Trophoblast cell (in vitro differentiated cells and primary cell): ENCODE measurements at regions not wholly inside any gene's neighbourhood (a gene's known extent, or its start where the extent isn't known, plus 50 kb on each side); places are given as distances from the start of the nearest gene placed in this dataset.
"Not testable (repeated sequence)": the region's sequence is repeated elsewhere in the genome, so short reads cannot be mapped to it uniquely, and the experiment has no call there.

Experiments used
- DNase-seq, 2 donors: peaks; one replicate each; pipeline ENCODE4 v3.0.0-alpha.2; 2016
- H2AFZ ChIP-seq: 2 replicates; pipeline ENCODE4 v1.6.1; 2013; ENCODE audit warnings: low read length, moderate library complexity, mild to moderate bottlenecking; ENCODE audit not compliant: insufficient read depth, poor library complexity
- H2AK5ac ChIP-seq: 2 replicates; pipeline ENCODE4 v1.6.1; 2013; ENCODE audit warnings: mild to moderate bottlenecking, low read length
- H2BK120ac ChIP-seq: 2 replicates; pipeline ENCODE4 v1.6.1; 2013; ENCODE audit warnings: low read length, mild to moderate bottlenecking, moderate library complexity; ENCODE audit not compliant: insufficient read depth, poor library complexity
- H2BK12ac ChIP-seq: 2 replicates; pipeline ENCODE4 v1.6.1; 2013; ENCODE audit warnings: mild to moderate bottlenecking, low read length, moderate library complexity
- H2BK5ac ChIP-seq: 2 replicates; pipeline ENCODE4 v1.6.1; 2013; ENCODE audit warnings: low read length, low read depth, moderate library complexity, mild to moderate bottlenecking; ENCODE audit not compliant: poor library complexity
- H3K14ac ChIP-seq: 2 replicates; pipeline ENCODE4 v1.6.1; 2013; ENCODE audit warnings: mild to moderate bottlenecking, low read length
- H3K18ac ChIP-seq: 2 replicates; pipeline ENCODE4 v1.6.1; 2013; ENCODE audit warnings: mild to moderate bottlenecking, low read length
- H3K23ac ChIP-seq: 2 replicates; pipeline ENCODE4 v1.6.1; 2013; ENCODE audit warnings: low read length
- H3K27ac ChIP-seq: 2 replicates; pipeline ENCODE4 v1.5.1; 2013; ENCODE audit warnings: low read depth, mild to moderate bottlenecking, inconsistent platforms, low read length, moderate library complexity
- H3K27me3 ChIP-seq: 2 replicates; pipeline ENCODE4 v1.6.1; 2013; ENCODE audit warnings: inconsistent platforms, mild to moderate bottlenecking, low read length, moderate library complexity; ENCODE audit not compliant: insufficient read depth
- H3K36me3 ChIP-seq, 2 experiments: 1 replicate in 1 of 2; 2 replicates in 1 of 2; pipeline ENCODE4 v1.6.1; 2013; ENCODE audit warnings: low read length in 2 of 2, mild to moderate bottlenecking in 2 of 2, moderate library complexity in 1 of 2; ENCODE audit not compliant: insufficient read depth in 2 of 2, control insufficient read depth in 1 of 2
- H3K4ac ChIP-seq: 2 replicates; pipeline ENCODE4 v1.6.1; 2013; ENCODE audit warnings: low read depth, mild to moderate bottlenecking, low read length, moderate library complexity
- H3K4me1 ChIP-seq, 2 experiments: 1 replicate in 1 of 2; 2 replicates in 1 of 2; pipeline ENCODE4 v1.6.1; 2013; ENCODE audit warnings: low read length in 2 of 2, mild to moderate bottlenecking in 2 of 2, moderate library complexity in 1 of 2; ENCODE audit not compliant: insufficient read depth in 2 of 2, control insufficient read depth in 1 of 2
- H3K4me2 ChIP-seq: 2 replicates; pipeline ENCODE4 v1.6.1; 2013; ENCODE audit warnings: inconsistent platforms, mild to moderate bottlenecking, low read length, moderate library complexity
- H3K4me3 ChIP-seq: 2 replicates; pipeline ENCODE4 v1.5.1; 2013; ENCODE audit warnings: mild to moderate bottlenecking, low read depth, low read length, inconsistent platforms
- H3K79me1 ChIP-seq: one replicate; pipeline ENCODE4 v1.6.1; 2013; ENCODE audit warnings: low read length
- H3K79me2 ChIP-seq: 2 replicates; pipeline ENCODE4 v1.6.1; 2013; ENCODE audit warnings: low read length, mild to moderate bottlenecking; ENCODE audit not compliant: control insufficient read depth, insufficient read depth, poor library complexity
- H3K9ac ChIP-seq: 2 replicates; pipeline ENCODE4 v1.6.1; 2013; ENCODE audit warnings: mild to moderate bottlenecking, low read length
- H3K9me3 ChIP-seq: 2 replicates; pipeline ENCODE4 v1.6.1; 2013; ENCODE audit warnings: low read depth, mild to moderate bottlenecking, control low read depth, inconsistent platforms, low read length; ENCODE audit not compliant: insufficient read depth
- H4K12ac ChIP-seq: 2 replicates; pipeline ENCODE4 v1.6.1; 2013; ENCODE audit warnings: low read depth, mild to moderate bottlenecking, low read length, moderate library complexity
- H4K8ac ChIP-seq: 2 replicates; pipeline ENCODE4 v1.6.1; 2013; ENCODE audit warnings: low read depth, mild to moderate bottlenecking, low read length, moderate library complexity
- H4K91ac ChIP-seq: one replicate; pipeline ENCODE4 v1.6.1; 2013; ENCODE audit warnings: low read depth, mild to moderate bottlenecking, low read length, moderate library complexity
- WGBS: extraction: QIAGEN DNeasy Blood & Tissue Kit; methylation state at CpG from one replicate; pipeline ENCODE4 v1.1.7; 2013; ENCODE audit warnings: missing lambda C conversion rate; ENCODE audit not compliant: insufficient read length, insufficient coverage; ENCODE audit errors: extremely low coverage; 5-methylcytosine and 5-hydroxymethylcytosine counted together

- H3K36me3 ChIP-seq, result no peaks in the 10 kb centered on the region
- H3K18ac ChIP-seq, result no peak overlapping the region
- no CpG with 5 or more reads among the region's 9 CpGs for WGBS
- no peak overlapping the region for H2BK12ac ChIP-seq
- no peak overlapping the region for H3K27ac ChIP-seq
- H3K9ac ChIP-seq, result no peak overlapping the region
- H3K27me3 ChIP-seq, result no peaks in the 10 kb centered on the region
- no peak overlapping the region for H2BK120ac ChIP-seq
- H3K14ac ChIP-seq, result no peak overlapping the region
- no peak overlapping the region for H2AFZ ChIP-seq
- DNase-seq, result no peak
- H4K91ac ChIP-seq, result no peak overlapping the region
- H3K9me3 ChIP-seq, result peaks cover 4% of the 10 kb centered on the region
- no peaks in the 10 kb centered on the region for H3K79me1 ChIP-seq
- no peak overlapping the region for H4K12ac ChIP-seq
- no peaks in the 10 kb centered on the region for H3K79me2 ChIP-seq
- no peak overlapping the region for H2AK5ac ChIP-seq
- H3K23ac ChIP-seq, result no peak overlapping the region
- no peak overlapping the region for H2BK5ac ChIP-seq
- H3K4ac ChIP-seq, result no peak overlapping the region
- H3K4me2 ChIP-seq, result no peak overlapping the region
- no peak overlapping the region for H3K4me3 ChIP-seq
- H3K4me1 ChIP-seq, result no peaks in the 10 kb centered on the region
- no peak overlapping the region for H4K8ac ChIP-seq
These were observed 206.6 kb downstream of the NDUFA10 start for GRCh38 chr2:239818531-239819011.

GRCh38 chr2:239818086-239818485 is 207.1 kb downstream of the NDUFA10 start:
- no peak overlapping the region for H2BK12ac ChIP-seq
- no peak overlapping the region for H4K91ac ChIP-seq
- no peaks in the 10 kb centered on the region for H3K79me1 ChIP-seq
- H3K14ac ChIP-seq, result no peak overlapping the region
- H3K79me2 ChIP-seq, result no peaks in the 10 kb centered on the region
- no peak overlapping the region for H3K4ac ChIP-seq
- H3K18ac ChIP-seq, result no peak overlapping the region
- H4K12ac ChIP-seq, result no peak overlapping the region
- peaks cover 4% of the 10 kb centered on the region for H3K9me3 ChIP-seq
- H2AFZ ChIP-seq, result no peak overlapping the region
- H3K36me3 ChIP-seq, result no peaks in the 10 kb centered on the region
- no peak overlapping the region for H3K23ac ChIP-seq
- H3K4me2 ChIP-seq, result no peak overlapping the region
- H2BK5ac ChIP-seq, result no peak overlapping the region
- H3K9ac ChIP-seq, result no peak overlapping the region
- H3K27me3 ChIP-seq, result no peaks in the 10 kb centered on the region
- no peak overlapping the region for H4K8ac ChIP-seq
- no peak for DNase-seq
- no CpG with 5 or more reads among the region's 5 CpGs for WGBS
- H2AK5ac ChIP-seq, result no peak overlapping the region
- H3K4me3 ChIP-seq, result no peak overlapping the region
- no peaks in the 10 kb centered on the region for H3K4me1 ChIP-seq
- no peak overlapping the region for H2BK120ac ChIP-seq
- H3K27ac ChIP-seq, result no peak overlapping the region

DNA sequence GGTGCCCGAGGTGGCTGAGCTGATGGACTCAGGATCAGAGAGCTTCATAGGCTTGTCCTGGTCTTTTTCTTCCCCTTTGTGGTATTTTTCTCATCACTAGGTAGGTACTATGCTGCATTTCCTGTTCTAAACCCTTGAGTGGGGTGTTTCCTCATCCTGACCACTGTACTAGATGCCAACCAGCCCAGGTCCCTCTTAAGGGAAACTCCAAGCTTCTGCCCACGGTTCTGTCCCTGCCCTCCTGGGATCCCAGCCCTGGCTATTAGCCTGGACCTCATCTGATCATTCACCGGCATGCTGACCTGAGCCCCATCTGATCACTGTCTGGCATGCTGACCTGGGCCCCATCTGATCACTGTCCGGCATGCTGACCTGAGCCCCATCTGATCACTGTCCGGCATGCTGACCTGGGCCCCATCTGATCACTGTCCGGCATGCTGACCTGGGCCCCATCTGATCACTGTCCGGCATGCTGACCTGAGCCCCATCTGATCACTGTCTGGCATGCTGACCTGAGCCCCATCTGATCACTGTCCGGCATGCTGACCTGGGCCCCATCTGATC is 207.6 kb downstream of the NDUFA10 start:
- H3K23ac ChIP-seq, result not testable (repeated sequence)

GRCh38 chr2:239816576-239817467 is 208.3 kb downstream of the NDUFA10 start:
- no peak overlapping the region for H3K4ac ChIP-seq
- H2BK120ac ChIP-seq, result no peak overlapping the region
- no peak overlapping the region for H3K9ac ChIP-seq
- H3K18ac ChIP-seq, result no peak overlapping the region
- H2AK5ac ChIP-seq, result no peak overlapping the region
- H3K79me2 ChIP-seq, result no peaks in the 10 kb centered on the region
- no peak overlapping the region for H4K91ac ChIP-seq
- no peak overlapping the region for H3K27ac ChIP-seq
- H3K23ac ChIP-seq, result no peak overlapping the region
- H2BK5ac ChIP-seq, result no peak overlapping the region
- DNase-seq, result no peak
- no peaks in the 10 kb centered on the region for H3K79me1 ChIP-seq
- H3K27me3 ChIP-seq, result no peaks in the 10 kb centered on the region
- H3K14ac ChIP-seq, result no peak overlapping the region
- H3K4me3 ChIP-seq, result no peak overlapping the region
- peaks cover 4% of the 10 kb centered on the region for H3K9me3 ChIP-seq
- WGBS, result no CpG with 5 or more reads among the region's 17 CpGs
- no peak overlapping the region for H2AFZ ChIP-seq
- H2BK12ac ChIP-seq, result no peak overlapping the region
- H3K4me1 ChIP-seq, result no peaks in the 10 kb centered on the region
- H4K8ac ChIP-seq, result no peak overlapping the region
- H3K4me2 ChIP-seq, result no peak overlapping the region
- H3K36me3 ChIP-seq, result no peaks in the 10 kb centered on the region
- no peak overlapping the region for H4K12ac ChIP-seq

More for the DNA sequence above, 207.6 kb downstream of the NDUFA10 start:
- not testable (repeated sequence) for H3K27ac ChIP-seq, H3K9ac ChIP-seq, DNase-seq, H3K27me3 ChIP-seq, H3K9me3 ChIP-seq, H3K18ac ChIP-seq, H3K14ac ChIP-seq, H3K4me3 ChIP-seq, H2AK5ac ChIP-seq, H2BK120ac ChIP-seq, H2BK12ac ChIP-seq, H3K79me2 ChIP-seq, H3K4me1 ChIP-seq, H4K91ac ChIP-seq, H3K4me2 ChIP-seq, H3K4ac ChIP-seq, H3K79me1 ChIP-seq, H4K12ac ChIP-seq, H2AFZ ChIP-seq, H4K8ac ChIP-seq, H3K36me3 ChIP-seq, H2BK5ac ChIP-seq
- no CpG with 5 or more reads among the region's 8 CpGs for WGBS
